Tibial nerve (tissue), 4 donors: ENCODE measurements at regions not wholly inside any gene's neighbourhood (a gene's known extent, or its start where the extent isn't known, plus 50 kb on each side); places are given as distances from the start of the nearest gene placed in this dataset.

Experiments
- DNase-seq, 2 donors: peaks; one replicate each; pipeline ENCODE4 v3.0.0-alpha.2; 2019; ENCODE audit warnings: low spot score in 2 of 2
- H3K27ac ChIP-seq, 4 donors: fragments of 200-600 bp; sonication (generic) in 3 of 4; one replicate each; pipeline ENCODE4 v1.5.1; 2017 to 2019; ENCODE audit warnings: mild to moderate bottlenecking in 1 of 4
- H3K27me3 ChIP-seq, 2 donors: fragments of 200-600 bp; sonication (generic) in 1 of 2; one replicate each; pipeline versions ENCODE4 v1.5.1 to v1.6.0; 2017 to 2019
- H3K36me3 ChIP-seq, 3 donors: fragments of 200-600 bp; sonication (generic); one replicate each; pipeline ENCODE4 v1.5.1; 2018 to 2019
- H3K4me1 ChIP-seq, 4 donors: fragments of 200-600 bp; sonication (generic) in 3 of 4; one replicate each; pipeline ENCODE4 v1.5.1; 2017 to 2019
- H3K4me3 ChIP-seq, 4 donors: fragments of 200-600 bp; sonication (generic) in 3 of 4; one replicate each; pipeline ENCODE4 v1.5.1; 2017 to 2019; ENCODE audit warnings: mild to moderate bottlenecking in 1 of 4, moderate library complexity in 1 of 4
- H3K9me3 ChIP-seq, 4 donors: fragments of 200-600 bp; sonication (generic) in 3 of 4; one replicate each; pipeline ENCODE4 v1.5.1; 2017 to 2019
- CTCF ChIP-seq, 5 experiments: fragments of 200-600 bp in 3 of 5; fragments of 450-650 bp in 2 of 5; sonication (generic) in 3 of 5; IDR thresholded peaks; one replicate each; pipeline ENCODE4 v1.5.1; 2016 to 2019; ENCODE audit warnings: antibody characterized with exemption in 5 of 5, mild to moderate bottlenecking in 3 of 5, moderate library complexity in 2 of 5
- EP300 ChIP-seq, 2 donors: sonication (generic); formaldehyde crosslinking; IDR thresholded peaks; one replicate each; pipeline ENCODE4 v1.6.1; 2017; ENCODE audit warnings: antibody characterized with exemption in 2 of 2, mild to moderate bottlenecking in 1 of 2
- POLR2A ChIP-seq, 2 donors: fragments of 450-650 bp; IDR thresholded peaks; one replicate each; pipeline ENCODE4 v1.6.1; 2017; ENCODE audit warnings: antibody characterized with exemption in 2 of 2, mild to moderate bottlenecking in 2 of 2, moderate library complexity in 2 of 2
- WGBS, 2 donors: methylation state at CpG; one replicate each; pipeline ENCODE4 v1.1.5; 2018; 5-methylcytosine and 5-hydroxymethylcytosine counted together

GRCh38 chr7:67786021-67786420 is 789.4 kb downstream of the TYW1 start:
- 85 to 90% methylated on average over 6 of the region's 6 CpGs for WGBS, 2 donors
- Histone ChIP-seq H3K4me3 (no peak overlapping the region), H3K27ac (no peak overlapping the region), H3K36me3 (no peaks in the 10 kb centered on the region), H3K27me3 (no peaks in the 10 kb centered on the region), H3K4me1 (no peaks in the 10 kb centered on the region), H3K9me3 (no peaks in the 10 kb centered on the region)
- TF ChIP-seq POLR2A (IDR thresholded peaks at IDR 0.05), result no peak
- TF ChIP-seq EP300 (IDR thresholded peaks at IDR 0.05), result no peak
- no peak for TF ChIP-seq CTCF (IDR thresholded peaks at IDR 0.05)
- DNase-seq, result no peak

GRCh38 chr7:67788669-67789068 is 792.0 kb downstream of the TYW1 start:
- Histone ChIP-seq H3K27ac (no peak overlapping the region), H3K4me3 (no peak overlapping the region), H3K4me1 (no peaks in the 10 kb centered on the region), H3K9me3 (no peaks in the 10 kb centered on the region), H3K36me3 (no peaks in the 10 kb centered on the region), H3K27me3 (no peaks in the 10 kb centered on the region)
- TF ChIP-seq POLR2A (IDR thresholded peaks at IDR 0.05) (no peak), CTCF (IDR thresholded peaks at IDR 0.05) (peak in 3 of 5 experiments; percentile 18 to 34 (median 26)), EP300 (IDR thresholded peaks at IDR 0.05) (no peak)
- no peak for DNase-seq
- WGBS, 2 donors, result 32 to 39% methylated on average over 11 of the region's 11 CpGs

- H3K27ac ChIP-seq, result no peak overlapping the region
- no peak overlapping the region for H3K4me3 ChIP-seq
- no peaks in the 10 kb centered on the region for H3K4me1 ChIP-seq
- H3K9me3 ChIP-seq, result no peaks in the 10 kb centered on the region
- no peaks in the 10 kb centered on the region for H3K27me3 ChIP-seq
- H3K36me3 ChIP-seq, result no peaks in the 10 kb centered on the region
- TF ChIP-seq POLR2A (IDR thresholded peaks at IDR 0.05), result no peak
- TF ChIP-seq CTCF (IDR thresholded peaks at IDR 0.05), result no peak
- TF ChIP-seq EP300 (IDR thresholded peaks at IDR 0.05), result no peak
- WGBS, 2 donors, result 93% methylated on average over 3 of the region's 3 CpGs
- no peak for DNase-seq
These were observed 795.3 kb downstream of the TYW1 start for GRCh38 chr7:67791918-67792317.

- no peak overlapping the region for H3K27ac ChIP-seq
- 86 to 87% methylated on average over 2 of the region's 2 CpGs for WGBS, 2 donors
- H3K4me3 ChIP-seq, result no peak overlapping the region
- H3K27me3 ChIP-seq, result no peaks in the 10 kb centered on the region
- no peaks in the 10 kb centered on the region for H3K9me3 ChIP-seq
- no peak for DNase-seq
- TF ChIP-seq EP300 (IDR thresholded peaks at IDR 0.05) (no peak), CTCF (IDR thresholded peaks at IDR 0.05) (no peak)
- H3K36me3 ChIP-seq, result no peaks in the 10 kb centered on the region
- no peaks in the 10 kb centered on the region for H3K4me1 ChIP-seq
These were observed 797.9 kb downstream of the TYW1 start for GRCh38 chr7:67794544-67794943.

- no peaks in the 10 kb centered on the region for H3K27me3 ChIP-seq
- no peaks in the 10 kb centered on the region for H3K36me3 ChIP-seq
- 89 to 90% methylated on average over 8 of the region's 8 CpGs for WGBS, 2 donors
- no peak for TF ChIP-seq POLR2A (IDR thresholded peaks at IDR 0.05)
- TF ChIP-seq EP300 (IDR thresholded peaks at IDR 0.05), result no peak
- no peak for TF ChIP-seq CTCF (IDR thresholded peaks at IDR 0.05)
- H3K9me3 ChIP-seq, result no peaks in the 10 kb centered on the region
- H3K27ac ChIP-seq, result no peak overlapping the region
- DNase-seq, result no peak
- no peak overlapping the region for H3K4me3 ChIP-seq
- no peaks in the 10 kb centered on the region for H3K4me1 ChIP-seq
These were observed 807.2 kb downstream of the TYW1 start for GRCh38 chr7:67803789-67804188.
